Nephron progenitor cell (in vitro differentiated cells): ENCODE measurements at regions not wholly inside any gene's neighbourhood (a gene's known extent, or its start where the extent isn't known, plus 50 kb on each side); places are given as distances from the start of the nearest gene placed in this dataset.

Experiments used
- DNase-seq: peaks from one replicate; pipeline ENCODE4 v3.0.0; 2021
- H3K27ac Mint-ChIP-seq: 2 replicates; pipeline ENCODE4 v1.8.0; 2021; ENCODE audit warnings: mild to moderate bottlenecking, moderate library complexity, mixed read lengths
- H3K27me3 Mint-ChIP-seq: 2 replicates; pipeline ENCODE4 v1.8.0; 2021; ENCODE audit warnings: mild to moderate bottlenecking, low read depth, mixed read lengths; ENCODE audit not compliant: poor library complexity
- H3K36me3 Mint-ChIP-seq: 2 replicates; pipeline ENCODE4 v1.8.0; 2021; ENCODE audit warnings: low read depth, mixed read lengths
- H3K4me1 Mint-ChIP-seq: 2 replicates; pipeline ENCODE4 v1.8.0; 2021; ENCODE audit warnings: mixed read lengths
- H3K4me3 Mint-ChIP-seq: 2 replicates; pipeline ENCODE4 v1.8.0; 2021; ENCODE audit warnings: mild to moderate bottlenecking, moderate library complexity, mixed read lengths
- H3K9me3 Mint-ChIP-seq: 2 replicates; pipeline ENCODE4 v1.8.0; 2021; ENCODE audit warnings: mild to moderate bottlenecking, moderate library complexity, mixed read lengths
- CTCF ChIP-seq: fragments of 200-600 bp; sonication (generic); IDR thresholded peaks from 2 replicates; pipeline ENCODE4 v1.5.0; 2021; ENCODE audit warnings: antibody characterized with exemption

- Mint-ChIP-seq H3K36me3 (no peaks in the 10 kb centered on the region), H3K27ac (no peak overlapping the region), H3K4me1 (peaks cover 22% of the 10 kb centered on the region), H3K27me3 (no peaks in the 10 kb centered on the region), H3K9me3 (no peaks in the 10 kb centered on the region), H3K4me3 (no peak overlapping the region)
- TF ChIP-seq CTCF = peak; percentile 47
- peak; percentile 35 for DNase-seq
These were observed 273.7 kb downstream of the CETN3 start for GRCh38 chr5:90135779-90136378.

- no peak for DNase-seq
- Mint-ChIP-seq H3K27me3 (no peaks in the 10 kb centered on the region), H3K9me3 (no peaks in the 10 kb centered on the region), H3K4me3 (no peak overlapping the region), H3K36me3 (no peaks in the 10 kb centered on the region), H3K4me1 (peaks cover 24% of the 10 kb centered on the region), H3K27ac (no peak overlapping the region)
- no peak for TF ChIP-seq CTCF
These were observed 274.7 kb downstream of the CETN3 start for GRCh38 chr5:90134892-90135291.

GRCh38 chr5:90134381-90134780, 275.2 kb downstream of the CETN3 start:
- Mint-ChIP-seq H3K4me1 (peaks cover 24% of the 10 kb centered on the region), H3K4me3 (no peak overlapping the region), H3K9me3 (no peaks in the 10 kb centered on the region), H3K36me3 (no peaks in the 10 kb centered on the region), H3K27ac (no peak overlapping the region), H3K27me3 (peaks cover under 1% of the 10 kb centered on the region)
- DNase-seq = no peak
- TF ChIP-seq CTCF = no peak

GRCh38 chr5:90133941-90134340, 275.6 kb downstream of the CETN3 start:
- H3K27ac Mint-ChIP-seq = no peak overlapping the region
- H3K4me1 Mint-ChIP-seq = peaks cover 24% of the 10 kb centered on the region
- no peak for TF ChIP-seq CTCF
- DNase-seq = no peak
- no peak overlapping the region for H3K4me3 Mint-ChIP-seq
- no peaks in the 10 kb centered on the region for H3K36me3 Mint-ChIP-seq
- H3K27me3 Mint-ChIP-seq = peaks cover 2% of the 10 kb centered on the region
- no peaks in the 10 kb centered on the region for H3K9me3 Mint-ChIP-seq

GRCh38 chr5:90131383-90132133, 278.0 kb downstream of the CETN3 start:
- peaks cover 2% of the 10 kb centered on the region for H3K27me3 Mint-ChIP-seq
- H3K9me3 Mint-ChIP-seq = no peaks in the 10 kb centered on the region
- TF ChIP-seq CTCF = no peak
- H3K4me1 Mint-ChIP-seq = peaks cover 24% of the 10 kb centered on the region
- H3K4me3 Mint-ChIP-seq = no peak overlapping the region
- peak overlapping the region; percentile 76 for H3K27ac Mint-ChIP-seq
- no peak for DNase-seq
- H3K36me3 Mint-ChIP-seq = no peaks in the 10 kb centered on the region

GRCh38 chr5:90128551-90128950, 281.0 kb downstream of the CETN3 start:
- no peak overlapping the region for H3K4me3 Mint-ChIP-seq
- H3K4me1 Mint-ChIP-seq = peaks cover 20% of the 10 kb centered on the region
- TF ChIP-seq CTCF = no peak
- H3K27ac Mint-ChIP-seq = no peak overlapping the region
- no peaks in the 10 kb centered on the region for H3K36me3 Mint-ChIP-seq
- no peak for DNase-seq
- H3K27me3 Mint-ChIP-seq = peaks cover 2% of the 10 kb centered on the region
- no peaks in the 10 kb centered on the region for H3K9me3 Mint-ChIP-seq
